ENCODE measurements at regions not wholly inside any gene's neighbourhood (a gene's known extent, or its start where the extent isn't known, plus 50 kb on each side); places are given as distances from the start of the nearest gene placed in this dataset.
"Not testable (repeated sequence)": the region's sequence is repeated elsewhere in the genome, so short reads cannot be mapped to it uniquely, and the experiment has no call there.

DNA sequence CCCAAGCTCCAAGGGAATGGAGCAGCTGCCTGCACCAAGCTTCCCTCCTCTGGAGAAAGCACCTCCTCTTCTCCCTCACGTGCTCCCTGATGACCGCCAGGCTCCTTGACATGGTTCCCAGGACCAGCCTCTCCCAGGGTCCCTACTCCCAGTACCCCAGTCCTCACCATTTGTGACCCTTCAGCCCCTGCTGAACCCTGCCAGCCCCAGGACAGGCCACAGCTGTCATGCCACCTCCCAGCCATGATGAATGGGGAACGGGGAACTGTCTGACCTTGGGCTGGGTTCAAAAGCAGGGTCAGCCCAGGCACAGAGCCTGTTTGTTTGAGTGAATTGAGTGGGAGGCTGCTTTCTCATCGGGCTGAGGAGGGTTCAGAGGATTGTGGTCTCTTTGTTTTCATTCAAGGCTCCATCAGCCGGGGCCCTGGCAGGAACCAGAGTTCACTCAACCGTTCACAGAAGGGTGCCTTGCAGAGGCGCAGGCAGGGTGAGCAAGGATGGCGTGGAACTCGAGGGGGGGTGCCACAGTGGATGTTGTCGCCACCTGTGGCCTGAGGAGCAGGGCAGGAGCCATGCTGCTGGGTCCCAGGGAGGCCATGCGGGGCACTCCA, 344.5 kb upstream of the SFSWAP start:
- DNase-seq: no peak
- Histone ChIP-seq H3K14ac (ENCODE audit: low read length) (no peak overlapping the region), H3K4me3 (ENCODE audit: low read depth, low read length) (no peak overlapping the region), H3K4me2 (ENCODE audit: low read length) (no peak overlapping the region), H2BK120ac (ENCODE audit: insufficient read depth, low read length, poor library complexity) (no peak overlapping the region), H2BK12ac (ENCODE audit: low read length) (no peak overlapping the region), H2AFZ (ENCODE audit: insufficient read depth, low read length, poor library complexity) (no peak overlapping the region), H3K79me1 (ENCODE audit: low read length) (no peaks in the 10 kb centered on the region), H3K9me3 (ENCODE audit: insufficient read depth, low read depth, low read length) (peaks cover 4% of the 10 kb centered on the region), H3K4ac (ENCODE audit: low read depth, low read length) (no peak overlapping the region), H2BK5ac (ENCODE audit: low read depth, low read length, poor library complexity) (no peak overlapping the region), H4K91ac (ENCODE audit: low read depth, low read length) (no peak overlapping the region), H3K9ac (ENCODE audit: low read length) (no peak overlapping the region), H3K27ac (ENCODE audit: low read depth, low read length) (no peak overlapping the region), H4K8ac (ENCODE audit: low read depth, low read length) (no peak overlapping the region), H3K36me3 (ENCODE audit: control insufficient read depth in 1 of 2, insufficient read depth in 2 of 2, low read length in 2 of 2) (no peaks in the 10 kb centered on the region), H3K18ac (ENCODE audit: low read length) (no peak overlapping the region), H2AK5ac (ENCODE audit: low read length) (no peak overlapping the region), H3K27me3 (ENCODE audit: insufficient read depth, low read length) (no peaks in the 10 kb centered on the region), H3K4me1 (ENCODE audit: control insufficient read depth in 1 of 2, insufficient read depth in 2 of 2, low read length in 2 of 2) (no peaks in the 10 kb centered on the region), H4K12ac (ENCODE audit: low read depth, low read length) (no peak overlapping the region), H3K23ac (ENCODE audit: low read length) (no peak overlapping the region), H3K79me2 (ENCODE audit: control insufficient read depth, insufficient read depth, low read length, poor library complexity) (no peaks in the 10 kb centered on the region)
- no CpG with 5 or more reads among the region's 11 CpGs for WGBS (ENCODE audit: extremely low coverage, insufficient coverage, insufficient read length)

DNA sequence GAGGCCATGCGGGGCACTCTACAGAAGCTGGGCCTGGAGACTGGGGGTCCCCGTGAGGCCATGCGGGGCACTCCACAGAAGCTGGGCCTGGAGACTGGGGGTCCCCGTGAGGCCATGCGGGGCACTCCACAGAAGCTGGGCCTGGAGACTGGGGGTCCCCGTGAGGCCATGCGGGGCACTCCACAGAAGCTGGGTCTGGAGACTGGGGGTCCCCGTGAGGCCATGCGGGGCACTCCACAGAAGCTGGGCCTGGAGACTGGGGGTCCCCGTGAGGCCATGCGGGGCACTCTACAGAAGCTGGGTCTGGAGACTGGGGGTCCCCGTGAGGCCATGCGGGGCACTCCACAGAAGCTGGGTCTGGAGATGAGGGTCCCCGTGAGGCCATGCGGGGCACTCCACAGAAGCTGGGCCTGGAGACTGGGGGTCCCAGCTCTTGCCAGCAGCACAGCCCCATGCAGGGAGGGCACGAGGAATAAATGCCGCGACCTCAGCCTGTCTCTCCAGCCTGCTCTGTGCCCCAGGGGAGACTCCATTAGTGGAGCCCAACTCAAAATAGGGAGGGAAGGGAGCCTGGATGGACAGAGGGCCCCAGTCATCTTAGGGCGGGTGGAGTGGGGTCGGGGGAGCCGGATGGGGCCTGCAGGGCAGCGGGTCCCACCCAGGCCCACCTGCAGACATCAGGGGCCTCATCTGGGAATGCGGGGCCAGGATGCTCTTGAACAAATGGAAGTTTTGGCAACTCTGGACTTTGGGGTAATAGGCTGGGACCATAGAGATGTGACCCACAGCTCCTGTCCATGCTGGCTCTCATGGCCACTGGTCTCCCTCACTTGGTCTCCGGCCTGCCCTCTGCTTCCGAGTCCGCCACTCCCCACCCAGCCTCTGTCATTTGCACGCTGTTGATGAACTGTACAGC, 343.6 kb upstream of the SFSWAP start:
- H3K27ac ChIP-seq (ENCODE audit: low read depth, low read length); H3K4me2 ChIP-seq (ENCODE audit: low read length); H4K91ac ChIP-seq (ENCODE audit: low read depth, low read length); H3K18ac ChIP-seq (ENCODE audit: low read length); H2BK5ac ChIP-seq (ENCODE audit: low read depth, low read length, poor library complexity); H3K14ac ChIP-seq (ENCODE audit: low read length); H3K27me3 ChIP-seq (ENCODE audit: insufficient read depth, low read length); DNase-seq; H2BK12ac ChIP-seq (ENCODE audit: low read length); H2BK120ac ChIP-seq (ENCODE audit: insufficient read depth, low read length, poor library complexity); H3K9me3 ChIP-seq (ENCODE audit: insufficient read depth, low read depth, low read length); H3K36me3 ChIP-seq (ENCODE audit: control insufficient read depth in 1 of 2, insufficient read depth in 2 of 2, low read length in 2 of 2); H2AK5ac ChIP-seq (ENCODE audit: low read length); H4K12ac ChIP-seq (ENCODE audit: low read depth, low read length); H3K79me1 ChIP-seq (ENCODE audit: low read length); H3K23ac ChIP-seq (ENCODE audit: low read length); H4K8ac ChIP-seq (ENCODE audit: low read depth, low read length); H2AFZ ChIP-seq (ENCODE audit: insufficient read depth, low read length, poor library complexity); H3K4ac ChIP-seq (ENCODE audit: low read depth, low read length); H3K9ac ChIP-seq (ENCODE audit: low read length); H3K4me1 ChIP-seq (ENCODE audit: control insufficient read depth in 1 of 2, insufficient read depth in 2 of 2, low read length in 2 of 2); H3K4me3 ChIP-seq (ENCODE audit: low read depth, low read length); H3K79me2 ChIP-seq (ENCODE audit: control insufficient read depth, insufficient read depth, low read length, poor library complexity): not testable (repeated sequence)
- no CpG with 5 or more reads among the region's 27 CpGs for WGBS (ENCODE audit: extremely low coverage, insufficient coverage, insufficient read length)

DNA sequence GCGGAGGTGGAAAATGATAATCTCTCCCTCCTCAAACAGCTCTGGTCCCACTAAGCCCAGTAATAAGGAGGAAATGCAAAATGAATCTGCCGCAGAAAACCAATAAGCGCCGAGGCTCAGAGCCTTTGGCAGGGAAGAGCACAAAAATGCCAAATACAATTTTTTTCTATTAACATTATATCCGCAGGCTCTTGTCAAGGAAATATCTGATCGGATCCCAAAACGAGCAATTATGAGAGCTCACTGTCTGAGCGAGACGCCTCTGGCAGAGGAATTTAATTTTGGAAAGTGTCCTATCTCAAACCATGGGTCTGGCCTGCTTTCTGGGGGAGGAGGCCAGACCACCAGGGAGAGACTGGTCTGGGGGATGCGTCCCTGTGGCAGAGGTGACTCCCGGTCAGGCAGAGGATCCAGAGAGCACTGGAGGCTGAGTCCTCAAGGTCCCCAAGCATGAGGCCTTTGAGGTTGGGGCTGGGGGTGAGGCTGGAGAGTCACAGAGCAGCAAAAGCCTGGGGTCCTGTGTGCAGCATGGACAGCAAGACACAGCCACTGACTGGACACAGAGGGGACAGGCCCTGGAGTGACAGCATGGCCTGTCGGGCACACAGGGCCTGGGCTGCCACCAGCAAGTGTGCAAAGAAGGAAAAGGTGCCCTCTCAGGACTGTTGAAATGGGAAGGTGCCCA, 342.8 kb upstream of the SFSWAP start:
- no peak overlapping the region for H4K8ac ChIP-seq (ENCODE audit: low read depth, low read length)

DNA sequence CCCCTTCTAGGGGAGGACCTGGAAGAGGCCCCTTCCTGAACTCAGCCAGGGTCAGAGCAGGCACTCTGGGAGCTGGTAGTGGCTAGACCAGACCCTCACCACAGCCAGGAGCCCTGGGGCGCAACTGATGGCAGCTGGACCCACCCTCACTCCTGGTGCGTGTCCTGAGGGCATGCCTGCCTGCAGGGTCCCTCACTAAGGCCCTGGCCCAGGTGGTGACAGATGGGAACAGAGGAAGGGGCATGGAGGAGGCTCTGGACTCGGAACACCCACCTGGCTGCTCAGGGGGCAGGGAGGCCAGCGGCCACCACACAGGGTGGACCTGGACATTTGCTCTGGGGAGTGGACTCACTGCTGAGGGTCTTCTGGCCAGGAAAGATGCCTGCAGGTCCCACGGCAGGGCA, 342.2 kb upstream of the SFSWAP start:
- Histone ChIP-seq H3K4me1 (ENCODE audit: control insufficient read depth in 1 of 2, insufficient read depth in 2 of 2, low read length in 2 of 2) (no peaks in the 10 kb centered on the region), H4K12ac (ENCODE audit: low read depth, low read length) (no peak overlapping the region), H3K79me2 (ENCODE audit: control insufficient read depth, insufficient read depth, low read length, poor library complexity) (no peaks in the 10 kb centered on the region), H3K14ac (ENCODE audit: low read length) (no peak overlapping the region), H3K27me3 (ENCODE audit: insufficient read depth, low read length) (no peaks in the 10 kb centered on the region), H3K4me3 (ENCODE audit: low read depth, low read length) (no peak overlapping the region), H3K23ac (ENCODE audit: low read length) (no peak overlapping the region), H3K36me3 (ENCODE audit: control insufficient read depth in 1 of 2, insufficient read depth in 2 of 2, low read length in 2 of 2) (no peaks in the 10 kb centered on the region), H3K79me1 (ENCODE audit: low read length) (no peaks in the 10 kb centered on the region), H3K9me3 (ENCODE audit: insufficient read depth, low read depth, low read length) (peaks cover 5% of the 10 kb centered on the region), H4K91ac (ENCODE audit: low read depth, low read length) (no peak overlapping the region), H2AK5ac (ENCODE audit: low read length) (no peak overlapping the region), H2BK120ac (ENCODE audit: insufficient read depth, low read length, poor library complexity) (no peak overlapping the region), H3K4ac (ENCODE audit: low read depth, low read length) (no peak overlapping the region), H3K27ac (ENCODE audit: low read depth, low read length) (no peak overlapping the region), H2BK5ac (ENCODE audit: low read depth, low read length, poor library complexity) (no peak overlapping the region), H3K9ac (ENCODE audit: low read length) (no peak overlapping the region), H2AFZ (ENCODE audit: insufficient read depth, low read length, poor library complexity) (no peak overlapping the region), H3K4me2 (ENCODE audit: low read length) (no peak overlapping the region), H2BK12ac (ENCODE audit: low read length) (no peak overlapping the region), H3K18ac (ENCODE audit: low read length) (no peak overlapping the region), H4K8ac (ENCODE audit: low read depth, low read length) (no peak overlapping the region)
- no peak for DNase-seq
- no CpG with 5 or more reads among the region's 5 CpGs for WGBS (ENCODE audit: extremely low coverage, insufficient coverage, insufficient read length)

More for the DNA sequence above, 342.8 kb upstream of the SFSWAP start:
- no peak overlapping the region for H2BK120ac ChIP-seq (ENCODE audit: insufficient read depth, low read length, poor library complexity)
- H3K18ac ChIP-seq (ENCODE audit: low read length): no peak overlapping the region
- H3K27me3 ChIP-seq (ENCODE audit: insufficient read depth, low read length): no peaks in the 10 kb centered on the region
- H3K14ac ChIP-seq (ENCODE audit: low read length): no peak overlapping the region
- no peak overlapping the region for H2BK5ac ChIP-seq (ENCODE audit: low read depth, low read length, poor library complexity)
- no peak overlapping the region for H2AK5ac ChIP-seq (ENCODE audit: low read length)
- H3K4me3 ChIP-seq (ENCODE audit: low read depth, low read length): no peak overlapping the region
- no peaks in the 10 kb centered on the region for H3K79me2 ChIP-seq (ENCODE audit: control insufficient read depth, insufficient read depth, low read length, poor library complexity)
- H3K9ac ChIP-seq (ENCODE audit: low read length): no peak overlapping the region
- H3K4ac ChIP-seq (ENCODE audit: low read depth, low read length): no peak overlapping the region
- H3K79me1 ChIP-seq (ENCODE audit: low read length): no peaks in the 10 kb centered on the region
- no peak overlapping the region for H4K91ac ChIP-seq (ENCODE audit: low read depth, low read length)
- H4K12ac ChIP-seq (ENCODE audit: low read depth, low read length): no peak overlapping the region
- no peak overlapping the region for H3K27ac ChIP-seq (ENCODE audit: low read depth, low read length)
- H3K9me3 ChIP-seq (ENCODE audit: insufficient read depth, low read depth, low read length): peaks cover 5% of the 10 kb centered on the region
- H3K4me1 ChIP-seq (ENCODE audit: control insufficient read depth in 1 of 2, insufficient read depth in 2 of 2, low read length in 2 of 2): no peaks in the 10 kb centered on the region
- H3K23ac ChIP-seq (ENCODE audit: low read length): no peak overlapping the region
- WGBS (ENCODE audit: extremely low coverage, insufficient coverage, insufficient read length): no CpG with 5 or more reads among the region's 12 CpGs
- no peak overlapping the region for H3K4me2 ChIP-seq (ENCODE audit: low read length)
- no peaks in the 10 kb centered on the region for H3K36me3 ChIP-seq (ENCODE audit: control insufficient read depth in 1 of 2, insufficient read depth in 2 of 2, low read length in 2 of 2)
- no peak for DNase-seq
- no peak overlapping the region for H2AFZ ChIP-seq (ENCODE audit: insufficient read depth, low read length, poor library complexity)
- H2BK12ac ChIP-seq (ENCODE audit: low read length): no peak overlapping the region

All from trophoblast cell (in vitro differentiated cells and primary cell).